Left colon (tissue), 2 donors: ENCODE measurements at regions not wholly inside any gene's neighbourhood (a gene's known extent, or its start where the extent isn't known, plus 50 kb on each side); places are given as distances from the start of the nearest gene placed in this dataset.
A peak's percentile ranks its signal among the peaks of the same experiment; 100 is the strongest.

ENCODE experiments used
- ATAC-seq: fragments of 200-7000 bp; cut with Tn5 transposase; one replicate; pipeline ENCODE4 v1.9.1; 2020; ENCODE audit warnings: mild to moderate bottlenecking, moderate library complexity
- DNase-seq, 2 donors: peaks; one replicate each; pipeline ENCODE4 v3.0.0-alpha.2; 2020
- intact Hi-C, 2 donors: fragments of 100-400 bp; cut with DNase I in 1 of 2; cut with micrococcal nuclease in 1 of 2; formaldehyde crosslinking; loops; one replicate each; pipeline versions ENCODE4 v1.11.2 to v1.14.0; 2022; cut with DNase I, micrococcal nuclease
- donor health status: DM: no; HTN: no; CAD: no.
- donor health status: DM: yes; HTN: yes; CAD: no.

GRCh38 chr14:73800970-73801515 lies 50.6 kb upstream of the PTGR2 start:
- intact Hi-C loops, result no loop called here
- no peak for DNase-seq
- no peak for ATAC-seq

DNA sequence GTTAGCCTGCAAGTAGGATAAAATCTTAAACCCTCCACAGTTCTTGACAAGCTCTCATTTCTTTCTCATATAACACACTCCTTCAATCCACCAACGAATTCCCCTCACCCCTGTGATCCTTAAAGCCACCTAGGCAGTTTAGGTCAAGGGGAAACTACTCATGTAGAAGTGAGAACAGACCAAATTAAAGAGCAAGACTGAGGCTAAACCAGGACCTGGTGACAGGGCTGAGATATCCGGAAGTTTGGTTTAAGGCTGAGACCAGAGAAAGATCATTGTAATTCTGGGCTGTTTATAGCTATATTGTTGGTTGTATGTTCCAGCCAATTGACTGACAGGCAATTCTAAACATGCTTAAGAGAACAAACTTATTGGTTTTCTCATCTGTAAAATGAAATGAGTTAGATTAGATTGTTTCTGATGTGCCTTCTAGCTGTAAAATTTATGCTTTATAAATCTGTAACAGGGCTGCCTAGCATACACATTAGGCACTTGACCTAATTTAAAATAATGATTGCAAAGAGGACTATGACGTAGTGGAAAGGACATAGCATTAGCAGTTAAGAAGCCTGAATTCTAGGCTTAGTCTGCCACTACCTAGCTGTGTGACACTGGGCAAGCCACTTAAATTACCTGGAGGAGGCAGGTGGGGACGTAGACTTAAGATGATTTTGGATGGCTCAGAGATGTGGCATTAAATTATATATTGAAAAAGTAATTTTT lies 53.9 kb upstream of the PTGR2 start:
- DNase-seq (no peak), ATAC-seq (peak; percentile 19)
- intact Hi-C loops, result no loop called here

GRCh38 chr14:73796893-73797542 lies 54.6 kb upstream of the PTGR2 start:
- no peak for DNase-seq
- ATAC-seq, result peak; percentile 34
- intact Hi-C loops, result no loop called here

DNA sequence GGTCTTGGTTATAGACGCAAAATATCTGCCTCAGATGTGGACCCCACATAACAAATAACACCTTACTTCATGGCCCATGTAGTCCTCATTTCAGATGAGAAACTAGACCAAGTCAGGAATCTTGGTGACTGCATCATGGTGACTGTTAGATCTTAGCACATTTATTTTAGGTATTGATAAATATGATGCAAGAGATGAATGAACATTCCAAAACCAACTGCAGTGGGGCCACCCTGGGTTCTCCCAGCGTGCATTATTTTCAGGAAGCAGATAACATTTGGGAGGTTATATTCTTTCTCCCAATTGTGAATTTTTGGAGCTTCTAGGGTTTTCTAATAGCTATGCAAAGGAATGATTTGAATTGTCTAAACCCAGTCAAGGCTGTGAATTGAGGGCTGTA lies 55.2 kb upstream of the PTGR2 start:
- no peak for ATAC-seq
- DNase-seq, result no peak
- intact Hi-C loops, result no loop called here

GRCh38 chr14:73795974-73796373 lies 55.7 kb upstream of the PTGR2 start:
- intact Hi-C loops, result no loop called here
- ATAC-seq, result peak; percentile 88
- peak; percentile 87 to 90 for DNase-seq

GRCh38 chr14:73795466-73795865 lies 56.2 kb upstream of the PTGR2 start:
- DNase-seq, result no peak
- ATAC-seq, result peak; percentile 45
- intact Hi-C loops, result no loop called here

DNA sequence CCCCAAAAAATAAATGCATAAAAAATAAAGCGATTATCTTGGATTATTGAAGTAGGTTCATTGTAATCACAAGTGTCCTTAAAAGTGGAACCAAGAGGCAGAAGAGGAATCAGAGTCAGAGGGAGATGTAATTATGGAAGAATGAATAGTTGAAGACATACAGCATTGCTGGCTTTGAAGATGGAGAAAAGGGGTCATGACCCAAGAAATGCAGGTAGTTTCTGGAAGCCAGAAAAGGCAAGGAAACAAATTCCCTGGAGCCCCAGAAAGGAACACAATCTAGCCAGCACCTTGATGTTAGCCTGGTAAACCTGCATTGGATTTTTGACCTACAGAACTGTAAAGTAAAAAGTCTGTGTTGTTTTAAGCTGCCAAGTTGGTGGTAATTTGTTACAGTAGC lies 57.5 kb upstream of the PTGR2 start:
- DNase-seq, result no peak
- intact Hi-C loops, result no loop called here
- no peak for ATAC-seq

GRCh38 chr14:73792481-73792880 lies 59.1 kb upstream of the PTGR2 start:
- DNase-seq (peak in 1 of 2 donors; percentile 24), ATAC-seq (no peak)
- intact Hi-C loops, result no loop called here

DNA sequence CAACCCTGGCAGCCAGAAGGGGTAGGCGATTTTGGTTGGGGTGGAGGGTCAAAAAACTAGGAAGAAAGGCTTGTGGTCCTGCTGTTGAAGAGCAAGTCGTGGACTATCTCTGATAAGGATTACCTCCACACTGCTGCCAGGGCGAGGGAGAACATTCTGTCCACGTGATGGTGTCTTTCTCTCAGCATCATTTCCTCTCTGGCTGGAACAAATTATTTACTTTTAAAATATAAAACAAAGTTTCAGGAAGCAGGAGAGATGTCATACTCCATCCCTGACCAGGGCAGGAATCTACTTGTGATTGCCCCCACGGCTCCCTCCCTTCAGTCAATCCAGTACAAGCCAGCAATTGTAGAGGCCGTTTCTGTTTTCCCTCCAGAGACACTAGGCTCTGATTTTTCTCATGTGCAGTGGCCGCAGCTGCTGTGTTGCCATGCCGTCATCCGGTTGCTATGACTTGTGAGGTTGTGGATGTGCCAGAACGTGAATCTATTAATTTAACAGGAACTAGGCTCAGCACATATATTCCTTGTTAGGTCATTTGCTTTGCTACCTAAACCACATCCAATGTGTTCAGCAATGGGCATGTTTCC lies 61.5 kb upstream of the PTGR2 start:
- DNase-seq (peak; percentile 27 to 77), ATAC-seq (no peak)
- intact Hi-C loops, result no loop called here

- intact Hi-C loops, result no loop called here
- ATAC-seq (no peak), DNase-seq (peak in 1 of 2 donors; percentile 23)
Observed at GRCh38 chr14:73788701-73789551, 62.7 kb upstream of the PTGR2 start.

DNA sequence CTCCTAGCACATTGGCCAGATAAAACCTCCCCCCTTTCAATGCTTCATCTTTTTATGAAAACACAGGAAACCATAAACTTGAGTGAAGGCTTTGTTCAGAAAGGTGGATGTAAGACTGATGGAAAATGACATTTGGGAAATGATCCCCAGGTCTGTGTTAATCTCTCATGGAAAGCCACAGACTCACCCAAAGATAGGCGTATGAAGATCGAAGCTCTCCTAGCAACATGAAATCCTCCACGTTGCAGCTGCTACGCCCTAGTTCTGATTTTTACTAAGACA lies 63.4 kb upstream of the PTGR2 start:
- intact Hi-C loops, result no loop called here
- no peak for ATAC-seq

DNA sequence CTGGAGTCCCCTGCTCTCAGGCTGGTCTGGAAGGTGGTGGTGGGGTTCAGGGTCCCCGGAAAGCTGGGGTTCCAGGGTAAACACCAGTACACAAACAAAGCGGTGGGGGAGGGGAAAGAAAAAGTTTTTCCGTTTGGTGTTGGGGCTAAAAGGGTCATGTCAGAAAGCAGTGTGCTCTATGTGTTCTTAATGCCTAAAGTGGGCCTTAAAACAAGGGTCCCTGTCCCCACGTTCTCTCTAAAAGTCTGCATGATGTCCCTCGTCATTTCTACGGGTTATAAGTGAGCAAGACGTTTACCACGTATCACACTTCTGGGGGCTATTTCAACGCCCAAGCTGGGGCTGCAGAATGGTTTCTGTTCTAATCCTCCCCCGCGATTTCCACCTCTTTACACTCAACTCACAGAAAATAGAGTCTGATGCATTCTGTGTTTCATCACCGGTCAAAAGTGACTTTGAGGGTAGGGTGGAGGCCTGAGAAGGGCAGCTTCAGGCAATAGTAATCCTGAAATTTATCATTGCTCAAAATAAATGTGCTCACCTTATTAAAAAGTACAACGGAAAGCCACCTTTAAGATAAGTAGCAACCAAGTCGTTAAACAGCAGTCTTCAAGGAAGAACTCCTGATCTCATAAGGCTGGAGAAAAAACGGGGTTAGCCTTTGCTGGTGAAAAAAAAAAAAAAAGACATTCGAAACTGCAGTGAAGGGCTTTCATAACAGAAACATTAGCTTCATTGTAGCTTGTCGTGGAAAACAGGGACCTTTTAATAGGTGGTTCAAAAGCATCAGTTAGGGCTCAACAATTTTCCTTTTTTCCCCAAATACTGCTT lies 63.9 kb upstream of the PTGR2 start:
- ATAC-seq, result no peak
- intact Hi-C loops, result no loop called here
- DNase-seq, result peak in 1 of 2 donors; percentile 18

More for the DNA sequence above, 63.4 kb upstream of the PTGR2 start:
- peak in 1 of 2 donors; percentile 9 for DNase-seq

GRCh38 chr14:73786636-73787485 lies 64.8 kb upstream of the PTGR2 start:
- DNase-seq (peak; percentile 50 to 78), ATAC-seq (peak; percentile 55)
- intact Hi-C loops, result no loop called here

DNA sequence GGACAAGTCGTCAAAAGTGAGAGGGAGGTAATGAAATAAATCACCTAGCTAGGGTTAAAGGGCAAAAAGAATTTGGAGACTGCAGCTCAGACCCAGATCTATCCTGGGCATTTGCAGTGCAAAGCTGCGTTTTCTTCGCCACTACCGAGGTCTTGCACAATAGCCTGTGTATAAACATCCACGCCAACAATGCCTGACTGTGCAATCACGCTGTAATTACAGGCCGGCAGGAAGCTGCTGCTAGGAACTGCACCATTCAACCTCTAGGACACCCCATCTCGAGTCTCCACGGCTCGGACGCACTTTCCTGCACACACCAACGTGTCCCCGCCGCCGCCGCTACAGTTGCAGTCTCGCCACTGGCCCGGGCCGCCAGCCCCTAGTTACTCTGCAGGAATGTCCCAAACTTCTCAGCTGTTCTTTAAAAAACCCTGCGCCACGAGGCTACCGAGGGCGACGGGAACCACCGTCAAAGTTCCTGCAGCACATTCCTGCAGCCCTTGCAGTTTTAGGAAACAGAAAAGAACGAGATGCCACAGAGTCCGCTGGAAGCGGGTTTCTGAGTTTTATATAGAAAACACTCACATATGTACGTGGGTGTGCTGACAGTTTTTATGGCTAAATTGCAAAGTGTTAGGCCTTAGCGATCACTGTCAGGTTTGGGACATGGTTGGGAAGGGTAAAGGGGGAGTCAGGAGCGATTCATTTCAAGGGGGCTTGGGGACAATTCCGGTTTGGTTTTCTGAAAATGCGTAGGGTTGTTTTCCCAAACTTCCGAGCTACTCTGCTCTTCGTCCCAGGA lies 65.6 kb upstream of the PTGR2 start:
- intact Hi-C loops, result no loop called here
- peak; percentile 80 for ATAC-seq
- DNase-seq, result peak; percentile 83 to 85

DNA sequence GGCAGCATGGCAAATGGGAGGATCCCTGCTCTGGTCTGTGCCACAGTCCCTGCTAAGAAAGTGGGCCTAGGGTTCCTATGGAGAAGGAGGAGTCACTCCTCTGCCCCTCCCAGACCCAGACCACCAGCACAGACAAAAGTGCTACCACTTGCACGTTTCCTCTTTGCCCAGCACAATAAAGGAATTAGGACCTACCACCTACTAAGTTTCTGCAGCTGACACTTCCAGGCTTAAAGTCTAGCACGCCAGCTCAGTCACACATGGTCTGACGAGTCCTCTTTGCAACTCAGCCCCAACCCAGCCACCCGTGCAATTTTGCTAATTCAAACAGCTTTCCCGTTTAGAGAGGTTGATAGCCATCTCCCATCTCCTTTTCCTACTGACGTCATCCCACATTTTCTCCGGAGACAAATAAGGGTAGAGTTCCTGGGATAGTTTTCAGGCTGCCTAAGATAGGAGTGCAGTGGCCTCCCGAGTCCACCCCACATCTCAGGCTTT lies 66.2 kb upstream of the PTGR2 start:
- intact Hi-C loops, result no loop called here
- ATAC-seq (peak; percentile 11), DNase-seq (peak in 1 of 2 donors; percentile 50)

DNA sequence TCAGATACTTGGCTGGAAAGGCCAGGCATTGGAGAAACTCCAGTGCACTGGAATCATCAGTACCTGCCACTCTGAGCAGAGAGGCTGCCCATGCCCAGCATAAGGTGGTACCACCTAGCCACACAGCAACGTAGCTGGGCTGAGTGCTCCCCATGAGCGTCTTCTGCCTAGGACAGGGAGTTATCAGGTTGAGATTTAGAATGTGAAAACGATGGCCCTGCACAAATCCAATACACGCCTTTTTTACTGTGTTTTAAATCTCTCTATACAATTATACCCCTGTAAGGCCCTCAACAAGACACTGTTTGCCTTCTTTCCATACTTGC lies 66.7 kb upstream of the PTGR2 start:
- ATAC-seq, result no peak
- no peak for DNase-seq
- intact Hi-C loops, result no loop called here
